ENCODE measurements at regions not wholly inside any gene's neighbourhood (a gene's known extent, or its start where the extent isn't known, plus 50 kb on each side); places are given as distances from the start of the nearest gene placed in this dataset.

DNA sequence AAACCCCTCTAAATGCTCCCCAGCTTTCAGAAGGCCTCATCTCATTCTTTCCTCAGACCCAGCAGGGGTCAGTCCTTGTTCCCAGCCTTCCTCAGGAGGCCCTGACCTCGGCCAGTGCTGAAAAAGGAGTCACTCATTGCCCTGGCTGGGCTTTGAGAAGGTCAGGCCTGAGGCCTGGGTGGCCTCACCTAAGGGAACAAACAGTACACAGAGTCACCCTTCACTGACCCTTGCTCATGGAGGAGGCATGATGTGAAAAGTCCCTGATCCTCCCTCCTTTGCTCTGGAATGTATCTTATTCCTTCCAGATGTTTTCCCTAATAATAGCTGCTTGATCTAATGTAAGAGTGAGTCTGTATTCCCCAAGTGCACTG, 117.7 kb upstream of the SLC44A3 start:
- TF ChIP-seq, protein P1, sequence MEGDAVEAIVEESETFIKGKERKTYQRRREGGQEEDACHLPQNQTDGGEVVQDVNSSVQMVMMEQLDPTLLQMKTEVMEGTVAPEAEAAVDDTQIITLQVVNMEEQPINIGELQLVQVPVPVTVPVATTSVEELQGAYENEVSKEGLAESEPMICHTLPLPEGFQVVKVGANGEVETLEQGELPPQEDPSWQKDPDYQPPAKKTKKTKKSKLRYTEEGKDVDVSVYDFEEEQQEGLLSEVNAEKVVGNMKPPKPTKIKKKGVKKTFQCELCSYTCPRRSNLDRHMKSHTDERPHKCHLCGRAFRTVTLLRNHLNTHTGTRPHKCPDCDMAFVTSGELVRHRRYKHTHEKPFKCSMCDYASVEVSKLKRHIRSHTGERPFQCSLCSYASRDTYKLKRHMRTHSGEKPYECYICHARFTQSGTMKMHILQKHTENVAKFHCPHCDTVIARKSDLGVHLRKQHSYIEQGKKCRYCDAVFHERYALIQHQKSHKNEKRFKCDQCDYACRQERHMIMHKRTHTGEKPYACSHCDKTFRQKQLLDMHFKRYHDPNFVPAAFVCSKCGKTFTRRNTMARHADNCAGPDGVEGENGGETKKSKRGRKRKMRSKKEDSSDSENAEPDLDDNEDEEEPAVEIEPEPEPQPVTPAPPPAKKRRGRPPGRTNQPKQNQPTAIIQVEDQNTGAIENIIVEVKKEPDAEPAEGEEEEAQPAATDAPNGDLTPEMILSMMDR (conservative IDR thresholded peaks at IDR 0.05; ENCODE audit: low read depth, low read length), result no peak
- no peak for TF ChIP-seq FOS (IDR thresholded peaks at IDR 0.05; ENCODE audit: low read depth, low read length)
- no peak for TF ChIP-seq SMC3 (IDR thresholded peaks at IDR 0.05; ENCODE audit: low read depth, low read length)
- no peak for TF ChIP-seq POLR2A (IDR thresholded peaks at IDR 0.05; ENCODE audit: low read depth, low read length)
- TF ChIP-seq CEBPB (IDR thresholded peaks at IDR 0.05; ENCODE audit: low read depth, low read length), result no peak
- TF ChIP-seq, protein P2, sequence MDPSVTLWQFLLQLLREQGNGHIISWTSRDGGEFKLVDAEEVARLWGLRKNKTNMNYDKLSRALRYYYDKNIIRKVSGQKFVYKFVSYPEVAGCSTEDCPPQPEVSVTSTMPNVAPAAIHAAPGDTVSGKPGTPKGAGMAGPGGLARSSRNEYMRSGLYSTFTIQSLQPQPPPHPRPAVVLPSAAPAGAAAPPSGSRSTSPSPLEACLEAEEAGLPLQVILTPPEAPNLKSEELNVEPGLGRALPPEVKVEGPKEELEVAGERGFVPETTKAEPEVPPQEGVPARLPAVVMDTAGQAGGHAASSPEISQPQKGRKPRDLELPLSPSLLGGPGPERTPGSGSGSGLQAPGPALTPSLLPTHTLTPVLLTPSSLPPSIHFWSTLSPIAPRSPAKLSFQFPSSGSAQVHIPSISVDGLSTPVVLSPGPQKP (IDR thresholded peaks at IDR 0.05; ENCODE audit: borderline replicate concordance, low read depth, low read length), result no peak
- no peak for TF ChIP-seq MAFK (IDR thresholded peaks at IDR 0.05; ENCODE audit: low read depth, low read length)
- no peak for TF ChIP-seq MXI1 (IDR thresholded peaks at IDR 0.05; ENCODE audit: borderline replicate concordance, low read depth, low read length)
- no peak for TF ChIP-seq RFX5 (IDR thresholded peaks at IDR 0.05; ENCODE audit: low read depth, low read length)
- no peak for TF ChIP-seq NFE2L2 (IDR thresholded peaks at IDR 0.05; ENCODE audit: low read depth, low read length)
- no peak for TF ChIP-seq USF2 (IDR thresholded peaks at IDR 0.05; ENCODE audit: low read depth, low read length)
